Left cardiac atrium (tissue), 4 donors: ENCODE measurements at regions not wholly inside any gene's neighbourhood (a gene's known extent, or its start where the extent isn't known, plus 50 kb on each side); places are given as distances from the start of the nearest gene placed in this dataset.
A peak's percentile ranks its signal among the peaks of the same experiment; 100 is the strongest.
"Not testable (repeated sequence)": the region's sequence is repeated elsewhere in the genome, so short reads cannot be mapped to it uniquely, and the experiment has no call there.

Experiments used
- ATAC-seq, 2 donors: fragments of 200-7000 bp; cut with Tn5 transposase; one replicate each; pipeline ENCODE4 v1.9.1; 2020; ENCODE audit warnings: mild to moderate bottlenecking in 2 of 2, moderate library complexity in 2 of 2
- DNase-seq: peaks from one replicate; pipeline ENCODE4 v3.0.0-alpha.2; 2020
- intact Hi-C, 2 donors: fragments of 100-400 bp; cut with DNase I; formaldehyde crosslinking; loops; one replicate each; pipeline versions ENCODE4 v1.14.1 to v1.15.1; 2022 to 2023
- donor health status: DM: no; HTN: yes; CAD: no.
- donor health status: DM: no; HTN: yes; CAD: no; lungs with severe emphysema.
- donor health status: DM: yes; HTN: yes; CAD: no.
- donor health status: Dilated cardiomyopathy.

GRCh38 chr1:164384262-164384661, 174.7 kb upstream of the PBX1 start:
- intact Hi-C loops: no loop called here
- ATAC-seq (no peak), DNase-seq (no peak)

GRCh38 chr1:164417016-164417704, 141.8 kb upstream of the PBX1 start:
- DNase-seq: no peak
- ATAC-seq: no peak
- intact Hi-C loops: no loop called here

- DNase-seq: no peak
- ATAC-seq: no peak
- intact Hi-C loops: no loop called here
These were observed 135.8 kb upstream of the PBX1 start for GRCh38 chr1:164423136-164423535.

- intact Hi-C loops: no loop called here
- DNase-seq (no peak), ATAC-seq (no peak)
These were observed 125.7 kb upstream of the PBX1 start for GRCh38 chr1:164433141-164433817.

GRCh38 chr1:164433818-164434170, 125.2 kb upstream of the PBX1 start:
- intact Hi-C loops: no loop called here
- no peak for DNase-seq
- no peak for ATAC-seq

GRCh38 chr1:164440232-164440631, 118.8 kb upstream of the PBX1 start:
- DNase-seq (peak; percentile 17), ATAC-seq (peak; percentile 93 to 97)
- intact Hi-C loops: loop anchor here in 1 of 2 donors (2.0 kb wide), 1 partner anchor 347 kb away; no protein-coding TSS in a partner anchor

GRCh38 chr1:164443166-164443565, 115.8 kb upstream of the PBX1 start:
- no peak for ATAC-seq

GRCh38 chr1:164443836-164444235, 115.1 kb upstream of the PBX1 start:
- ATAC-seq: no peak
- intact Hi-C loops: no loop called here
- no peak for DNase-seq

More at GRCh38 chr1:164443166-164443565, 115.8 kb upstream of the PBX1 start:
- no peak for DNase-seq
- intact Hi-C loops: no loop called here

- DNase-seq (no peak), ATAC-seq (no peak)
- intact Hi-C loops: no loop called here
These were observed 113.0 kb upstream of the PBX1 start for GRCh38 chr1:164446020-164446419.

GRCh38 chr1:164452549-164452948, 106.4 kb upstream of the PBX1 start:
- intact Hi-C loops: no loop called here
- DNase-seq (no peak), ATAC-seq (no peak)

GRCh38 chr1:164456272-164456671, 102.7 kb upstream of the PBX1 start:
- DNase-seq: no peak
- no peak for ATAC-seq
- intact Hi-C loops: no loop called here

- intact Hi-C loops, ATAC-seq, DNase-seq: not testable (repeated sequence)
These were observed 99.8 kb upstream of the PBX1 start for GRCh38 chr1:164459176-164459575.

GRCh38 chr1:164466001-164466421, 93.0 kb upstream of the PBX1 start:
- ATAC-seq: no peak
- intact Hi-C loops: no loop called here
- no peak for DNase-seq

- DNase-seq (no peak), ATAC-seq (no peak)
- intact Hi-C loops: no loop called here
These were observed 92.6 kb upstream of the PBX1 start for GRCh38 chr1:164466429-164466828.

- ATAC-seq (peak in 1 of 2 donors; percentile 49), DNase-seq (no peak)
- intact Hi-C loops: no loop called here
These were observed 88.0 kb upstream of the PBX1 start for GRCh38 chr1:164470996-164471395.

GRCh38 chr1:164472841-164473240, 86.1 kb upstream of the PBX1 start:
- ATAC-seq: no peak
- intact Hi-C loops: no loop called here

GRCh38 chr1:164473544-164473943, 85.4 kb upstream of the PBX1 start:
- intact Hi-C loops: no loop called here
- DNase-seq: no peak
- no peak for ATAC-seq

More at GRCh38 chr1:164472841-164473240, 86.1 kb upstream of the PBX1 start:
- no peak for DNase-seq

- DNase-seq (no peak), ATAC-seq (no peak)
- intact Hi-C loops: no loop called here
These were observed 83.2 kb upstream of the PBX1 start for GRCh38 chr1:164475834-164476233.

- ATAC-seq (no peak), DNase-seq (no peak)
- intact Hi-C loops: no loop called here
These were observed 81.6 kb upstream of the PBX1 start for GRCh38 chr1:164477343-164477742.

GRCh38 chr1:164479242-164479641, 79.7 kb upstream of the PBX1 start:
- intact Hi-C loops: no loop called here
- ATAC-seq (no peak), DNase-seq (no peak)
